ENCODE measurements at regions not wholly inside any gene's neighbourhood (a gene's known extent, or its start where the extent isn't known, plus 50 kb on each side); places are given as distances from the start of the nearest gene placed in this dataset.

DNA sequence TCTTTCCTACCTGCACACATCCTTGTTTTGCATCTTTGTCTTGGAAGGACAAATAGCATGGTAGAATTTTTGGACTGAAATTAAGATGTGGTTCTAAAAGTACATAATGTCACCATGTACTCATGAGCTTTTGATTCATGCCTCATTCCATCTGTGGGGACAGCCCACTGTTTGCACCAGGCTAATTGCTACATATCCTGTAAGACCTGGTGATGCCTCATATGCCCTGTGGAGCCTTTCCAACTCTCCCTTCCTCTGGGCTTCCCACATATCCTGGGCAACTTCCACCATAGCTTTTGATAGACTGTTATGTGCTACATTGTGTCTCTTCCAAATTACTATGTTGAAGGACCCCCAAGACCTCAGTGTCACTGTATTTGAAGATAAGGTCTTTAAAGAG lies 213.6 kb upstream of the PREP start:
- FAIRE-seq (no peak), ATAC-seq (no peak), DNase-seq (ENCODE audit: low read depth in 1 of 2, low spot score in 1 of 2) (no peak)
- H3K4me3 ChIP-seq: no peak overlapping the region
- H3K9me3 ChIP-seq: 0 out of 3 replicates have a peak, but pooled peaks cover 3% of the 10 kb centered on the region
- H3K4me1 ChIP-seq: peaks cover 8% of the 10 kb centered on the region; the same call in 2 of the 3 replicates
- CTCF ChIA-PET: no interaction called here
- POLR2A ChIA-PET: no interaction called here
- no peak overlapping the region for H3K4me2 ChIP-seq
- no peak overlapping the region; a peak in 2 of 6 replicates for H3K27ac ChIP-seq
- no peak for TF ChIP-seq HOXB13 (CRISPR knock-in tag; IDR thresholded peaks at IDR 0.05; ENCODE audit: low read depth)
- TF ChIP-seq HES2 (IDR thresholded peaks at IDR 0.05): no peak
- no peak for TF ChIP-seq PHF8 (IDR thresholded peaks at IDR 0.05; ENCODE audit: borderline replicate concordance, low read depth)
- TF ChIP-seq, protein P1, sequence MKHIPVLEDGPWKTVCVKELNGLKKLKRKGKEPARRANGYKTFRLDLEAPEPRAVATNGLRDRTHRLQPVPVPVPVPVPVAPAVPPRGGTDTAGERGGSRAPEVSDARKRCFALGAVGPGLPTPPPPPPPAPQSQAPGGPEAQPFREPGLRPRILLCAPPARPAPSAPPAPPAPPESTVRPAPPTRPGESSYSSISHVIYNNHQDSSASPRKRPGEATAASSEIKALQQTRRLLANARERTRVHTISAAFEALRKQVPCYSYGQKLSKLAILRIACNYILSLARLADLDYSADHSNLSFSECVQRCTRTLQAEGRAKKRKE (CRISPR knock-in tag; IDR thresholded peaks at IDR 0.05; ENCODE audit: low read depth): no peak
- TF ChIP-seq CBX2 (IDR thresholded peaks at IDR 0.05; ENCODE audit: borderline replicate concordance, low read depth): no peak

- no peak for DNase-seq (ENCODE audit: low read depth in 1 of 2, low spot score in 1 of 2)
- Histone ChIP-seq H3K27ac (peak overlapping the region; percentile 96 to 98), H3K4me1 (peaks cover 47% of the 10 kb centered on the region), H3K4me3 (no peak overlapping the region), H3K9me3 (0 out of 3 replicates have a peak, but pooled peaks cover 3% of the 10 kb centered on the region), H3K4me2 (no peak overlapping the region)
- no peak for ATAC-seq
- TF ChIP-seq SREBF2 (IDR thresholded peaks at IDR 0.05): no peak
- no peak for TF ChIP-seq NPAS2 (CRISPR knock-in tag; IDR thresholded peaks at IDR 0.05; ENCODE audit: borderline replicate concordance)
- TF ChIP-seq NFE2L2 (conservative IDR thresholded peaks at IDR 0.05; ENCODE audit: low read length): no peak
- TF ChIP-seq JUNB (IDR thresholded peaks at IDR 0.05): no peak
- no peak for TF ChIP-seq HOXB5 (CRISPR knock-in tag; IDR thresholded peaks at IDR 0.05)
- no peak for TF ChIP-seq TP53 (CRISPR knock-in tag; IDR thresholded peaks at IDR 0.05)
- no peak for TF ChIP-seq RCOR1 (IDR thresholded peaks at IDR 0.05; ENCODE audit: low read depth, low read length)
- no peak for TF ChIP-seq ZSCAN20 (CRISPR knock-in tag; IDR thresholded peaks at IDR 0.05)
- no peak for TF ChIP-seq KDM5A (IDR thresholded peaks at IDR 0.05)
- no peak for TF ChIP-seq HOXB13 (CRISPR knock-in tag; IDR thresholded peaks at IDR 0.05; ENCODE audit: low read depth)
- no peak for TF ChIP-seq PHF8 (IDR thresholded peaks at IDR 0.05; ENCODE audit: borderline replicate concordance, low read depth)
- TF ChIP-seq POLR2A (IDR thresholded peaks at IDR 0.05; ENCODE audit: low read length): no peak
- TF ChIP-seq KDM1A (IDR thresholded peaks at IDR 0.05; ENCODE audit: low read depth): no peak
- TF ChIP-seq ZFP36 (IDR thresholded peaks at IDR 0.05; ENCODE audit: borderline replicate concordance, partially characterized antibody): no peak
- TF ChIP-seq E2F6 (IDR thresholded peaks at IDR 0.05; ENCODE audit: borderline replicate concordance, low read depth): no peak
- no peak for TF ChIP-seq JUN (IDR thresholded peaks at IDR 0.05)
- no peak for TF ChIP-seq POLR2AphosphoS2 (conservative IDR thresholded peaks at IDR 0.05; ENCODE audit: low read length)
- POLR2A ChIA-PET: no interaction called here
- CTCF ChIA-PET: interaction anchor here (1.2 to 2.1 kb wide), 2 partner anchors 181 to 612 kb away, joined by 3 to 6 read pairs; no protein-coding TSS in a partner anchor
- WGBS (ENCODE audit: missing lambda C conversion rate): 43% methylated on average over 2 of the region's 2 CpGs
- no peak for FAIRE-seq
Measured at GRCh38 chr6:105611606-105612005, 208.7 kb upstream of the PREP start.

DNA sequence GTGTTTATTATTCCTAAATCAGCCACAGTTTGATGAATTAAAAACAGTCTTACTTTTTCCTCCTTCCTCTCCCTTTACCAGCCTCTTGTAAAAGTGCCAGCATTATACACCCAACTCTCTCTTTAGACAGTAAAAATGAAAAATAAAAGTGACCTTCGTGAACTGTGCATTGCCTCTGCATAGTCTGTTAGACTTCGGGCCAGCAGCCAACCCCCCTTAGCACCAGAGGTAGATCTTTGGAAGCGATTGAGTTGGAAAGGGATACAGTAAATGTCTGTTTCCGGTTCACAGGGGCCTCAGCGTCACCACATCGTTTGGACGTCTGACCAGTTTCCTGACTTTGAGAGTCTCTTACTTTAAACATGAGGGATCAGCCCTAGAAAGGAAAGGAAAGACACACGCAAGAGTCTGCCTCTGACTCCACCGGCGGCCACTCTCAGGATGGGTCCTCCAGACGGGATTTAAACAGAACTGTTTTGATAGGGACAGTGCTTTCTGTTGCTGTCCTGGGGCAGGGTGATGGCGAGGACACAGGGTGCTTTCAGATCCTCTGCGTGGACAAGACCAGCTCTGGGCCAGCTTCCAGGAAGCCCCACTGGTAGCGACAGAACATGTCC lies 206.6 kb upstream of the PREP start:
- DNase-seq (ENCODE audit: low read depth in 1 of 2, low spot score in 1 of 2) (peak; percentile 55 to 96), ATAC-seq (peak; percentile 84 to 93), FAIRE-seq (no peak)
- peak overlapping the region; percentile 81 for H3K4me2 ChIP-seq
- ChIA-PET CTCF (interaction anchor here (1.3 kb wide), 1 partner anchor 13 kb away, joined by 3 read pairs; no protein-coding TSS in a partner anchor), POLR2A (interaction anchor here (1.3 to 1.7 kb wide), 2 partner anchors 13 to 477 kb away, joined by 5 to 6 read pairs; partner anchors contain the start of gene PRDM1)
- 0 out of 3 replicates have a peak overlapping the region, but pooled peaks have one; percentile 7 for H3K4me3 ChIP-seq
- H3K9me3 ChIP-seq: peaks cover 20% of the 10 kb centered on the region; the same call in 2 of the 3 replicates
- H3K4me1 ChIP-seq: peaks cover 47% of the 10 kb centered on the region
- H3K27ac ChIP-seq: peak overlapping the region; percentile 96 to 98
- 3% methylated on average over 13 of the region's 14 CpGs for WGBS (ENCODE audit: missing lambda C conversion rate)
- TF ChIP-seq, protein P2, sequence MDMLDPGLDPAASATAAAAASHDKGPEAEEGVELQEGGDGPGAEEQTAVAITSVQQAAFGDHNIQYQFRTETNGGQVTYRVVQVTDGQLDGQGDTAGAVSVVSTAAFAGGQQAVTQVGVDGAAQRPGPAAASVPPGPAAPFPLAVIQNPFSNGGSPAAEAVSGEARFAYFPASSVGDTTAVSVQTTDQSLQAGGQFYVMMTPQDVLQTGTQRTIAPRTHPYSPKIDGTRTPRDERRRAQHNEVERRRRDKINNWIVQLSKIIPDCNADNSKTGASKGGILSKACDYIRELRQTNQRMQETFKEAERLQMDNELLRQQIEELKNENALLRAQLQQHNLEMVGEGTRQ (IDR thresholded peaks at IDR 0.05): no peak
- TF ChIP-seq HOXA7 (CRISPR knock-in tag; IDR thresholded peaks at IDR 0.05) (no peak), FOXS1 (CRISPR knock-in tag; IDR thresholded peaks at IDR 0.05) (0 out of 2 replicates have a peak, but pooled peaks have one; percentile 19), CEBPB (IDR thresholded peaks at IDR 0.05) (no peak), GATA3 (IDR thresholded peaks at IDR 0.05; ENCODE audit: borderline replicate concordance) (peak; percentile 67), ZC3H11A (IDR thresholded peaks at IDR 0.05) (no peak), ZNF302 (CRISPR knock-in tag; IDR thresholded peaks at IDR 0.05) (peak; percentile 26; the same call in 1 of the 2 replicates), CHD2 (IDR thresholded peaks at IDR 0.05; ENCODE audit: low read length, partially characterized antibody) (no peak), NFE2L2 (conservative IDR thresholded peaks at IDR 0.05; ENCODE audit: low read length) (no peak), ESRRA (IDR thresholded peaks at IDR 0.05; ENCODE audit: borderline replicate concordance, low read length) (no peak), SMC3 (IDR thresholded peaks at IDR 0.05) (no peak), EP300 (IDR thresholded peaks at IDR 0.05) (peak in 1 of 2 experiments; percentile 62; a peak in 3 of 5 replicates)
- TF ChIP-seq, protein P1 (CRISPR knock-in tag; IDR thresholded peaks at IDR 0.05; ENCODE audit: low read depth): peak; percentile 23; the same call in 1 of the 2 replicates
